ENCODE measurements at regions not wholly inside any gene's neighbourhood (a gene's known extent, or its start where the extent isn't known, plus 50 kb on each side); places are given as distances from the start of the nearest gene placed in this dataset.
"Not testable (repeated sequence)": the region's sequence is repeated elsewhere in the genome, so short reads cannot be mapped to it uniquely, and the experiment has no call there.

- H3K9me3 ChIP-seq (ENCODE audit: low read length): peaks cover 2% of the 10 kb centered on the region
These were observed 529.0 kb downstream of the KCNJ18 start for GRCh38 chr17:22221344-22221743.

GRCh38 chr17:22226477-22226876, 534.2 kb downstream of the KCNJ18 start:
- H3K4me3 ChIP-seq (ENCODE audit: low read length); H3K9ac ChIP-seq (ENCODE audit: low read length); H3K79me2 ChIP-seq (replicated peaks; ENCODE audit: insufficient read depth, low read length); H3K4me2 ChIP-seq (ENCODE audit: low read length); H3F3A ChIP-seq (ENCODE audit: insufficient read depth, low read length, poor library complexity, severe bottlenecking); H2AFZ ChIP-seq (ENCODE audit: low read depth, low read length); H3K27me3 ChIP-seq (ENCODE audit: insufficient read depth, low read depth, low read length); H3K27ac ChIP-seq (ENCODE audit: low read length); H3K9me3 ChIP-seq (ENCODE audit: low read length); H3K9me2 ChIP-seq (ENCODE audit: insufficient read depth, low read length); H3K36me3 ChIP-seq (ENCODE audit: insufficient read depth, low read length); H4K20me1 ChIP-seq (ENCODE audit: insufficient read depth): not testable (repeated sequence)

More at GRCh38 chr17:22221344-22221743, 529.0 kb downstream of the KCNJ18 start:
- H3K79me2 ChIP-seq (replicated peaks; ENCODE audit: insufficient read depth, low read length): no peaks in the 10 kb centered on the region
- H3K27me3 ChIP-seq (ENCODE audit: insufficient read depth, low read depth, low read length): no peaks in the 10 kb centered on the region
- no peaks in the 10 kb centered on the region for H4K20me1 ChIP-seq (ENCODE audit: insufficient read depth)
- no peak overlapping the region for H3K4me3 ChIP-seq (ENCODE audit: low read length)
- H3K4me2 ChIP-seq (ENCODE audit: low read length): no peak overlapping the region
- H3K9ac ChIP-seq (ENCODE audit: low read length): no peak overlapping the region
- H2AFZ ChIP-seq (ENCODE audit: low read depth, low read length): no peak overlapping the region
- H3K9me2 ChIP-seq (ENCODE audit: insufficient read depth, low read length): no peaks in the 10 kb centered on the region
- H3K36me3 ChIP-seq (ENCODE audit: insufficient read depth, low read length): no peaks in the 10 kb centered on the region
- H3F3A ChIP-seq (ENCODE audit: insufficient read depth, low read length, poor library complexity, severe bottlenecking): no peaks in the 10 kb centered on the region
- TF ChIP-seq EP300 (conservative IDR thresholded peaks at IDR 0.05; ENCODE audit: poor library complexity, severe bottlenecking) (no peak), REST (IDR thresholded peaks at IDR 0.05; ENCODE audit: borderline replicate concordance) (no peak), CTCF (IDR thresholded peaks at IDR 0.05; ENCODE audit: poor library complexity, severe bottlenecking) (no peak), POLR2AphosphoS5 (IDR thresholded peaks at IDR 0.05) (no peak), MXI1 (conservative IDR thresholded peaks at IDR 0.05; ENCODE audit: poor library complexity, severe bottlenecking) (no peak), SMC3 (conservative IDR thresholded peaks at IDR 0.05; ENCODE audit: poor library complexity) (no peak), RAD21 (conservative IDR thresholded peaks at IDR 0.05) (no peak), TAF1 (IDR thresholded peaks at IDR 0.05; ENCODE audit: low read depth) (no peak)
- no peak overlapping the region for H3K27ac ChIP-seq (ENCODE audit: low read length)

- not testable (repeated sequence) for H3K27ac ChIP-seq (ENCODE audit: low read length); H3K9me3 ChIP-seq (ENCODE audit: low read length); H3F3A ChIP-seq (ENCODE audit: insufficient read depth, low read length, poor library complexity, severe bottlenecking); H3K27me3 ChIP-seq (ENCODE audit: insufficient read depth, low read depth, low read length); H3K4me2 ChIP-seq (ENCODE audit: low read length); H3K36me3 ChIP-seq (ENCODE audit: insufficient read depth, low read length); H3K79me2 ChIP-seq (replicated peaks; ENCODE audit: insufficient read depth, low read length); H4K20me1 ChIP-seq (ENCODE audit: insufficient read depth); H2AFZ ChIP-seq (ENCODE audit: low read depth, low read length); H3K9me2 ChIP-seq (ENCODE audit: insufficient read depth, low read length); H3K9ac ChIP-seq (ENCODE audit: low read length); H3K4me3 ChIP-seq (ENCODE audit: low read length)
These were observed 534.6 kb downstream of the KCNJ18 start for GRCh38 chr17:22226932-22227331.

GRCh38 chr17:22227699-22228553, 535.6 kb downstream of the KCNJ18 start:
- not testable (repeated sequence) for H3K27ac ChIP-seq (ENCODE audit: low read length); H3K36me3 ChIP-seq (ENCODE audit: insufficient read depth, low read length); H3K9ac ChIP-seq (ENCODE audit: low read length); H3K79me2 ChIP-seq (replicated peaks; ENCODE audit: insufficient read depth, low read length); H3F3A ChIP-seq (ENCODE audit: insufficient read depth, low read length, poor library complexity, severe bottlenecking); H3K9me2 ChIP-seq (ENCODE audit: insufficient read depth, low read length); H3K4me3 ChIP-seq (ENCODE audit: low read length); H4K20me1 ChIP-seq (ENCODE audit: insufficient read depth); H2AFZ ChIP-seq (ENCODE audit: low read depth, low read length); H3K9me3 ChIP-seq (ENCODE audit: low read length); H3K4me2 ChIP-seq (ENCODE audit: low read length); H3K27me3 ChIP-seq (ENCODE audit: insufficient read depth, low read depth, low read length)

GRCh38 chr17:22229821-22230220, 537.5 kb downstream of the KCNJ18 start:
- H3K9ac ChIP-seq (ENCODE audit: low read length); H3F3A ChIP-seq (ENCODE audit: insufficient read depth, low read length, poor library complexity, severe bottlenecking); H3K27me3 ChIP-seq (ENCODE audit: insufficient read depth, low read depth, low read length); H4K20me1 ChIP-seq (ENCODE audit: insufficient read depth); H3K9me3 ChIP-seq (ENCODE audit: low read length); H3K9me2 ChIP-seq (ENCODE audit: insufficient read depth, low read length); H3K36me3 ChIP-seq (ENCODE audit: insufficient read depth, low read length); H3K4me2 ChIP-seq (ENCODE audit: low read length); H2AFZ ChIP-seq (ENCODE audit: low read depth, low read length); H3K27ac ChIP-seq (ENCODE audit: low read length); H3K79me2 ChIP-seq (replicated peaks; ENCODE audit: insufficient read depth, low read length); H3K4me3 ChIP-seq (ENCODE audit: low read length): not testable (repeated sequence)
